HepG2 (cell line): ENCODE measurements at regions not wholly inside any gene's neighbourhood (a gene's known extent, or its start where the extent isn't known, plus 50 kb on each side); places are given as distances from the start of the nearest gene placed in this dataset.

Experiments
- BRCA1 ChIP-seq: sonication (generic); formaldehyde crosslinking; IDR thresholded peaks from 2 replicates; pipeline ENCODE4 v1.4.0; 2020; ENCODE audit warnings: missing genetic modification reagents
- EZH2 ChIP-seq: conservative IDR thresholded peaks from 2 replicates; pipeline ENCODE4 v1.6.1; 2012; ENCODE audit warnings: mild to moderate bottlenecking, low read depth, low read length, moderate library complexity
- PRDM10 ChIP-seq: sonication (generic); formaldehyde crosslinking; IDR thresholded peaks from 2 replicates; pipeline ENCODE4 v1.4.0; 2020; ENCODE audit warnings: low read depth, missing genetic modification reagents
- ZC3H4 ChIP-seq: sonication (generic); formaldehyde crosslinking; IDR thresholded peaks from 2 replicates; pipeline ENCODE4 v1.4.0; 2020; ENCODE audit warnings: missing genetic modification reagents, borderline replicate concordance
- ZFP36 ChIP-seq: fragments of 150-350 bp; IDR thresholded peaks from 2 replicates; pipeline ENCODE4 v1.6.1; 2018; ENCODE audit warnings: borderline replicate concordance, low read length, low read depth; ENCODE audit not compliant: partially characterized antibody
- ZNF614 ChIP-seq: IDR thresholded peaks from 2 replicates; pipeline ENCODE4 v1.6.1; 2018; ENCODE audit warnings: missing biosample characterization, missing genetic modification reagents, inconsistent platforms, borderline replicate concordance
- ZNF615 ChIP-seq: sonication (generic); formaldehyde crosslinking; IDR thresholded peaks from 2 replicates; pipeline ENCODE4 v1.5.0; 2020; ENCODE audit warnings: mild to moderate bottlenecking, missing genetic modification reagents, borderline replicate concordance
- ZNF777 ChIP-seq: sonication (generic); formaldehyde crosslinking; IDR thresholded peaks from 2 replicates; pipeline ENCODE4 v1.4.0; 2020; ENCODE audit warnings: missing genetic modification reagents
- TF ChIP-seq, protein P1 (sequence below): sonication (generic); formaldehyde crosslinking; IDR thresholded peaks from 2 replicates; pipeline ENCODE4 v1.5.0; 2020; ENCODE audit warnings: mild to moderate bottlenecking, missing genetic modification reagents, moderate library complexity
- TF ChIP-seq, protein P2 (sequence below): sonication (generic); formaldehyde crosslinking; IDR thresholded peaks from 2 replicates; pipeline ENCODE4 v1.8.0; 2022; ENCODE audit warnings: mild to moderate bottlenecking, missing genetic modification reagents, borderline replicate concordance

DNA sequence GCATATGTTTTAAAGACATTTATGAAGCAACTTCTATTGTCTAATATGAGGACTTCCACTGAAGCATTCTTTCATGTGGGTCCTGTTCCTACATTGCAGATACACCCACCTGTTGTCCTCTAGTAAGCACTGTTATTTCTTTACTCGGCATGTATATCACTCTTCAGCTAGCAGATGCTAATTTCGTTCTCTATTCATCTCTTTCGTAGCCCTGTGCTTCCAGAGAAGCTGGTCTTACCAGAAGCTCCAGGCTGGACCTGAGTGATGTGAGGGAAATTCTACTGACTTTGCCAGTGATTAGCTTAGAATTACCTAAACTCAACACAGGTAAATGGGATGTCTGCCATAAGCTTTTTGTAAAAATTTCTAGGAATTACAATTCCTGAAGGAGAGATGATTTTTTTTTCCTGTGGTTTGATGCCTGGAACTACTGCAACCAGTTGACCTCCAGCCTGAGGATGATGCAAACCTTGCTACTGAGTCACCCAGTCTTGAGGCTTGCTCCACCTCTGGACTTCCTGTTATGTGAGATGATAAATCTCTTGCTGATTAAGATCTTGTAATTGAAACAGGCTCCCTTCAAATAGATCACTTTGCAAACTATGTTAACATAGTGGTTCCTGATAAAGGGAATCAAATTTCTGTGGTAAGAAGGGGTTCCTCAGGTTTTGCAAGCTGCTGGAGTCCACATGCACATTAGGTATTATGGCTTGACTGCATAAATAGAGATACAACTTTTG, 52.2 kb upstream of the SPINK5 start:
- TF ChIP-seq, protein P1, sequence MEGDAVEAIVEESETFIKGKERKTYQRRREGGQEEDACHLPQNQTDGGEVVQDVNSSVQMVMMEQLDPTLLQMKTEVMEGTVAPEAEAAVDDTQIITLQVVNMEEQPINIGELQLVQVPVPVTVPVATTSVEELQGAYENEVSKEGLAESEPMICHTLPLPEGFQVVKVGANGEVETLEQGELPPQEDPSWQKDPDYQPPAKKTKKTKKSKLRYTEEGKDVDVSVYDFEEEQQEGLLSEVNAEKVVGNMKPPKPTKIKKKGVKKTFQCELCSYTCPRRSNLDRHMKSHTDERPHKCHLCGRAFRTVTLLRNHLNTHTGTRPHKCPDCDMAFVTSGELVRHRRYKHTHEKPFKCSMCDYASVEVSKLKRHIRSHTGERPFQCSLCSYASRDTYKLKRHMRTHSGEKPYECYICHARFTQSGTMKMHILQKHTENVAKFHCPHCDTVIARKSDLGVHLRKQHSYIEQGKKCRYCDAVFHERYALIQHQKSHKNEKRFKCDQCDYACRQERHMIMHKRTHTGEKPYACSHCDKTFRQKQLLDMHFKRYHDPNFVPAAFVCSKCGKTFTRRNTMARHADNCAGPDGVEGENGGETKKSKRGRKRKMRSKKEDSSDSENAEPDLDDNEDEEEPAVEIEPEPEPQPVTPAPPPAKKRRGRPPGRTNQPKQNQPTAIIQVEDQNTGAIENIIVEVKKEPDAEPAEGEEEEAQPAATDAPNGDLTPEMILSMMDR: no peak
- TF ChIP-seq, protein P2, sequence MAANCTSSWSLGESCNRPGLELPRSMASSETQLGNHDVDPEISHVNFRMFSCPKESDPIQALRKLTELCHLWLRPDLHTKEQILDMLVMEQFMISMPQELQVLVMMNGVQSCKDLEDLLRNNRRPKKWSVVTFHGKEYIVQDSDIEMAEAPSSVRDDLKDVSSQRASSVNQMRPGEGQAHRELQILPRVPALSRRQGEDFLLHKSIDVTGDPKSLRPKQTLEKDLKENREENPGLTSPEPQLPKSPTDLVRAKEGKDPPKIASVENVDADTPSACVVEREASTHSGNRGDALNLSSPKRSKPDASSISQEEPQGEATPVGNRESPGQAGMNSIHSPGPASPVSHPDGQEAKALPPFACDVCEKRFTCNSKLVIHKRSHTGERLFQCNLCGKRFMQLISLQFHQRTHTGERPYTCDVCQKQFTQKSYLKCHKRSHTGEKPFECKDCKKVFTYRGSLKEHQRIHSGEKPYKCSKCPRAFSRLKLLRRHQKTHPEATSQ (CRISPR knock-in tag): no peak
- TF ChIP-seq ZNF777 (no peak), BRCA1 (CRISPR knock-in tag) (no peak), EZH2 (no peak), ZNF615 (CRISPR knock-in tag) (no peak), ZC3H4 (CRISPR knock-in tag) (no peak), ZFP36 (no peak), ZNF614 (CRISPR knock-in tag) (no peak), PRDM10 (CRISPR knock-in tag) (no peak)
